Fibroblast of lung (primary cell): ENCODE measurements at regions not wholly inside any gene's neighbourhood (a gene's known extent, or its start where the extent isn't known, plus 50 kb on each side); places are given as distances from the start of the nearest gene placed in this dataset.

Source experiments
- EZH2 ChIP-seq: IDR thresholded peaks from 2 replicates; pipeline ENCODE4 v1.5.1; 2012; ENCODE audit warnings: low read length, control low read depth, mild to moderate bottlenecking; ENCODE audit errors: missing control alignments
- TF ChIP-seq, protein P1 (sequence below), 2 donors: IDR thresholded peaks in 1 of 2; conservative IDR thresholded peaks in 1 of 2; 1 replicate in 1 of 2; 2 replicates in 1 of 2; pipeline ENCODE4 v1.5.1; 2011 to 2012; ENCODE audit warnings: low read length in 2 of 2, control low read depth in 1 of 2, inconsistent platforms in 1 of 2, low read depth in 1 of 2, mild to moderate bottlenecking in 1 of 2

DNA sequence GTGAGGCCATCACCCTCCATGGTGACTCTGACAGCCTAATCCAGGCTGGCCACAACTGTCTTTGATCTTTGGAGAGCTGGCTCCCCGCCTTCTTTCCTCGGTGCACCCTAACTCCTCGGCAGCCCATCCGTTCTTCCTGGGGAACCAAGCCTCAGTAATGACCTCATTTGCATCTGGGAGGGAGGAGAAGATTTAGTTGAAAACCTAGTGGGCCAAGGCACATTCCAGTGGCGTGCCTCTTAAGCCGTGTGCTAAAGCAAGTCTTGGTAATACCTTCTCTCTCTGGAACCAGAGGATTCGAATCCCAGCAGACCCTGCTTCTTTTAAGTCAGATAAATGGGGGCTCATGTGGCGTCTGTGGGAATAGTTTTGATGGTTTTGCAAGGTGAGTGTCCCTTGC, 233.1 kb downstream of the EBLN2 start:
- TF ChIP-seq, protein P1, sequence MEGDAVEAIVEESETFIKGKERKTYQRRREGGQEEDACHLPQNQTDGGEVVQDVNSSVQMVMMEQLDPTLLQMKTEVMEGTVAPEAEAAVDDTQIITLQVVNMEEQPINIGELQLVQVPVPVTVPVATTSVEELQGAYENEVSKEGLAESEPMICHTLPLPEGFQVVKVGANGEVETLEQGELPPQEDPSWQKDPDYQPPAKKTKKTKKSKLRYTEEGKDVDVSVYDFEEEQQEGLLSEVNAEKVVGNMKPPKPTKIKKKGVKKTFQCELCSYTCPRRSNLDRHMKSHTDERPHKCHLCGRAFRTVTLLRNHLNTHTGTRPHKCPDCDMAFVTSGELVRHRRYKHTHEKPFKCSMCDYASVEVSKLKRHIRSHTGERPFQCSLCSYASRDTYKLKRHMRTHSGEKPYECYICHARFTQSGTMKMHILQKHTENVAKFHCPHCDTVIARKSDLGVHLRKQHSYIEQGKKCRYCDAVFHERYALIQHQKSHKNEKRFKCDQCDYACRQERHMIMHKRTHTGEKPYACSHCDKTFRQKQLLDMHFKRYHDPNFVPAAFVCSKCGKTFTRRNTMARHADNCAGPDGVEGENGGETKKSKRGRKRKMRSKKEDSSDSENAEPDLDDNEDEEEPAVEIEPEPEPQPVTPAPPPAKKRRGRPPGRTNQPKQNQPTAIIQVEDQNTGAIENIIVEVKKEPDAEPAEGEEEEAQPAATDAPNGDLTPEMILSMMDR (conservative IDR thresholded peaks at IDR 0.05 in 1 of 2, IDR thresholded peaks at IDR 0.05 in 1 of 2; ENCODE audit: low read depth in 1 of 2, low read length in 2 of 2) = no peak
- no peak for TF ChIP-seq EZH2
